Peyer's patch (tissue), 4 donors: ENCODE measurements at regions not wholly inside any gene's neighbourhood (a gene's known extent, or its start where the extent isn't known, plus 50 kb on each side); places are given as distances from the start of the nearest gene placed in this dataset.
"Not testable (repeated sequence)": the region's sequence is repeated elsewhere in the genome, so short reads cannot be mapped to it uniquely, and the experiment has no call there.

Source experiments
- POLR2A ChIP-seq, 2 donors: fragments of 450-650 bp; IDR thresholded peaks; one replicate each; pipeline ENCODE4 v1.5.1; 2017; ENCODE audit warnings: antibody characterized with exemption in 2 of 2, mild to moderate bottlenecking in 2 of 2, moderate library complexity in 2 of 2
- TF ChIP-seq, protein P1 (sequence below), 6 experiments: fragments of 450-650 bp in 4 of 6; fragments of 200-600 bp in 2 of 6; sonication (generic) in 1 of 6; IDR thresholded peaks; one replicate each; pipeline ENCODE4 v1.5.1; 2017 to 2019; ENCODE audit warnings: antibody characterized with exemption in 6 of 6, mild to moderate bottlenecking in 3 of 6, moderate library complexity in 1 of 6

DNA sequence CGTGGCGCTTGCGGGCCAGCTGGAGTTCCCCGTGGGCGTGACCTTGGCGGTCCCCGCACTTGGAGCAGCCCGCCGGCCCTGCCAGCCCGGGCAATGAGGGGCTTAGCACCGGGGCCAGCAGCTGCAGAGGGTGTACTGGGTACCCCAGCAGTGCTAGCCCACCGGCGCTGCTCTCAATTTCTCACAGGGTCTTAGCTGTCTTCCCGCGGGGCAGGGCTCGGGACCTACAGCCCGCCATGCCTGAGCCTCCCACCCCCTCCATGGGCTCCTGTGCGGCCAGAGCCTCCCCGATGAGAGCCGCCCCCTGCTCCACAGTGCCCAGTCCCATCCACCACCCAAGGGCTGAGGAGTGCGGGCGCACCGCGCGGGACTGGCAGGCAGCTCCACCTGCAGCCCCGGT, 94.0 kb upstream of the NIPBL start:
- not testable (repeated sequence) for TF ChIP-seq POLR2A (IDR thresholded peaks at IDR 0.05)
- TF ChIP-seq, protein P1, sequence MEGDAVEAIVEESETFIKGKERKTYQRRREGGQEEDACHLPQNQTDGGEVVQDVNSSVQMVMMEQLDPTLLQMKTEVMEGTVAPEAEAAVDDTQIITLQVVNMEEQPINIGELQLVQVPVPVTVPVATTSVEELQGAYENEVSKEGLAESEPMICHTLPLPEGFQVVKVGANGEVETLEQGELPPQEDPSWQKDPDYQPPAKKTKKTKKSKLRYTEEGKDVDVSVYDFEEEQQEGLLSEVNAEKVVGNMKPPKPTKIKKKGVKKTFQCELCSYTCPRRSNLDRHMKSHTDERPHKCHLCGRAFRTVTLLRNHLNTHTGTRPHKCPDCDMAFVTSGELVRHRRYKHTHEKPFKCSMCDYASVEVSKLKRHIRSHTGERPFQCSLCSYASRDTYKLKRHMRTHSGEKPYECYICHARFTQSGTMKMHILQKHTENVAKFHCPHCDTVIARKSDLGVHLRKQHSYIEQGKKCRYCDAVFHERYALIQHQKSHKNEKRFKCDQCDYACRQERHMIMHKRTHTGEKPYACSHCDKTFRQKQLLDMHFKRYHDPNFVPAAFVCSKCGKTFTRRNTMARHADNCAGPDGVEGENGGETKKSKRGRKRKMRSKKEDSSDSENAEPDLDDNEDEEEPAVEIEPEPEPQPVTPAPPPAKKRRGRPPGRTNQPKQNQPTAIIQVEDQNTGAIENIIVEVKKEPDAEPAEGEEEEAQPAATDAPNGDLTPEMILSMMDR (IDR thresholded peaks at IDR 0.05) = not testable (repeated sequence)
